SK-N-SH (cell line): ENCODE measurements at regions not wholly inside any gene's neighbourhood (a gene's known extent, or its start where the extent isn't known, plus 50 kb on each side); places are given as distances from the start of the nearest gene placed in this dataset.

Source experiments
- CTCF ChIA-PET: fragments of 300-600, 350-600 bp; formaldehyde crosslinking; extraction: SDS; loops from one replicate; lab custom pipeline; 2021; lab: Yijun Ruan, JAX
- POLR2A ChIA-PET: fragments of 350-600 bp; sonication (Branson Sonifier 250); formaldehyde crosslinking; extraction: SDS; loops from one replicate; lab custom pipeline; 2020; ENCODE audit warnings: antibody characterized with exemption, inconsistent platforms; lab: Yijun Ruan, JAX
- DNase-seq: peaks from one replicate; pipeline ENCODE4 v3.0.0; 2012
- H2AFZ ChIP-seq: fragments of 200-600 bp; sonication (generic); 2 replicates; pipeline ENCODE4 v1.8.1; 2016; ENCODE audit warnings: antibody characterized with exemption, mild to moderate bottlenecking, low read depth
- H3F3A ChIP-seq: fragments of 200-600 bp; sonication (generic); replicated peaks from 2 replicates; pipeline ENCODE3; 2016; ENCODE audit warnings: antibody characterized with exemption, mild to moderate bottlenecking; ENCODE audit not compliant: insufficient read depth
- H3K27ac ChIP-seq, 2 experiments: fragments of 200-500 bp in 1 of 2; fragments of 200-600 bp in 1 of 2; sonication (Bioruptor generic) in 1 of 2; sonication (generic), shearing (Covaris generic) in 1 of 2; 2 replicates each; pipeline versions ENCODE4 v1.5.1 to v1.6.1; 2014 to 2016; ENCODE audit warnings: low read depth in 2 of 2, inconsistent platforms in 1 of 2, low read length in 1 of 2, mild to moderate bottlenecking in 1 of 2, mixed read lengths in 1 of 2
- H3K27me3 ChIP-seq: fragments of 200-600 bp; sonication (generic), shearing (Covaris generic); 2 replicates; pipeline ENCODE4 v1.6.1; 2016; ENCODE audit warnings: mixed run types; ENCODE audit not compliant: insufficient read depth
- H3K36me3 ChIP-seq, 2 experiments: fragments of 200-500 bp in 1 of 2; fragments of 200-600 bp in 1 of 2; sonication (Bioruptor generic) in 1 of 2; sonication (generic) in 1 of 2; replicated peaks in 1 of 2; 2 replicates each; pipeline versions ENCODE3 to v1.5.1; 2014 to 2016; ENCODE audit warnings: low read length in 1 of 2, mild to moderate bottlenecking in 1 of 2; ENCODE audit not compliant: insufficient read depth in 2 of 2, control insufficient read depth in 1 of 2
- H3K4me1 ChIP-seq, 2 experiments: fragments of 200-500 bp in 1 of 2; fragments of 200-600 bp in 1 of 2; sonication (Bioruptor generic) in 1 of 2; sonication (generic), shearing (Covaris generic) in 1 of 2; 2 replicates each; pipeline versions ENCODE4 v1.5.1 to v1.6.1; 2014 to 2016; ENCODE audit warnings: low read depth in 1 of 2, low read length in 1 of 2, mixed run types in 1 of 2; ENCODE audit not compliant: insufficient read depth in 2 of 2, control insufficient read depth in 1 of 2
- H3K4me2 ChIP-seq: fragments of 200-600 bp; sonication (generic), shearing (Covaris generic); 2 replicates; pipeline ENCODE4 v1.6.1; 2017; ENCODE audit warnings: mixed run types
- H3K4me3 ChIP-seq, 2 experiments: fragments of 200-500 bp in 1 of 2; fragments of 200-600 bp in 1 of 2; sonication (Bioruptor generic) in 1 of 2; sonication (generic), shearing (Covaris generic) in 1 of 2; 2 replicates each; pipeline versions ENCODE4 v1.5.1 to v1.8.1; 2014 to 2016; ENCODE audit warnings: low read depth in 2 of 2, inconsistent platforms in 1 of 2, low read length in 1 of 2, mild to moderate bottlenecking in 1 of 2, mixed read lengths in 1 of 2, moderate library complexity in 1 of 2
- H3K79me2 ChIP-seq: fragments of 200-600 bp; sonication (generic); 2 replicates; pipeline ENCODE4 v1.8.1; 2017; ENCODE audit warnings: mild to moderate bottlenecking; ENCODE audit not compliant: insufficient read depth
- H3K9ac ChIP-seq: fragments of 200-600 bp; sonication (generic); 2 replicates; pipeline ENCODE4 v1.6.1; 2017; ENCODE audit warnings: mixed run types
- H3K9me2 ChIP-seq: fragments of 200-600 bp; sonication (generic); 2 replicates; pipeline ENCODE4 v1.6.1; 2017; ENCODE audit warnings: mixed run types
- H3K9me3 ChIP-seq: fragments of 200-600 bp; sonication (generic); 2 replicates; pipeline ENCODE4 v1.6.1; 2017; ENCODE audit warnings: mixed run types, mild to moderate bottlenecking, moderate library complexity
- H4K20me1 ChIP-seq: fragments of 200-600 bp; sonication (generic); 2 replicates; pipeline ENCODE4 v1.6.1; 2017; ENCODE audit warnings: mild to moderate bottlenecking, mixed run types; ENCODE audit not compliant: insufficient read depth
- EP300 ChIP-seq, 2 experiments: IDR thresholded peaks; 2 replicates each; pipeline versions ENCODE4 v1.4.0 to v1.6.1; 2012; ENCODE audit warnings: borderline replicate concordance in 1 of 2, low read depth in 1 of 2, low read length in 1 of 2
- FOSL2 ChIP-seq: IDR thresholded peaks from 2 replicates; pipeline ENCODE4 v1.4.0; 2012; ENCODE audit warnings: low read depth, mild to moderate bottlenecking, moderate library complexity, borderline replicate concordance
- FOXJ3 ChIP-seq: sonication (generic); formaldehyde crosslinking; IDR thresholded peaks from 2 replicates; pipeline ENCODE4 v1.5.1; 2020; ENCODE audit warnings: mild to moderate bottlenecking, missing genetic modification reagents
- FOXM1 ChIP-seq: IDR thresholded peaks from 2 replicates; pipeline ENCODE4 v1.4.0; 2012; ENCODE audit warnings: low read depth, mild to moderate bottlenecking
- GABPA ChIP-seq: IDR thresholded peaks from 2 replicates; pipeline ENCODE4 v1.4.0; 2012; ENCODE audit warnings: low read depth, mild to moderate bottlenecking
- GATA2 ChIP-seq: sonication (generic); formaldehyde crosslinking; IDR thresholded peaks from 2 replicates; pipeline ENCODE4 v1.5.0; 2020; ENCODE audit warnings: mild to moderate bottlenecking, missing genetic modification reagents
- JUND ChIP-seq: IDR thresholded peaks from 2 replicates; pipeline ENCODE4 v1.4.0; 2012
- MAX ChIP-seq: IDR thresholded peaks from 2 replicates; pipeline ENCODE4 v1.4.0; 2012; ENCODE audit warnings: low read depth
- MXI1 ChIP-seq: IDR thresholded peaks from 2 replicates; pipeline ENCODE4 v1.6.1; 2012; ENCODE audit warnings: mild to moderate bottlenecking, low read depth, low read length, improper control_type of control experiment
- NFIC ChIP-seq: IDR thresholded peaks from 2 replicates; pipeline ENCODE4 v1.4.0; 2012; ENCODE audit warnings: borderline replicate concordance
- POLR2AphosphoS5 ChIP-seq: IDR thresholded peaks from 2 replicates; pipeline ENCODE4 v1.6.1; 2012; ENCODE audit warnings: low read depth, low read length
- RFX5 ChIP-seq: IDR thresholded peaks from 2 replicates; pipeline ENCODE4 v1.6.1; 2012; ENCODE audit warnings: mild to moderate bottlenecking, improper control_type of control experiment, low read length
- RXRA ChIP-seq: IDR thresholded peaks from 2 replicates; pipeline ENCODE4 v1.4.0; 2012; ENCODE audit warnings: low read depth, mild to moderate bottlenecking, borderline replicate concordance
- SMC3 ChIP-seq: IDR thresholded peaks from 2 replicates; pipeline ENCODE4 v1.6.1; 2012; ENCODE audit warnings: low read depth, low read length, improper control_type of control experiment
- USF2 ChIP-seq: fragments of 150-350 bp; IDR thresholded peaks from 2 replicates; pipeline ENCODE4 v1.6.1; 2017; ENCODE audit warnings: antibody characterized with exemption, low read length, low read depth, borderline replicate concordance
- YY1 ChIP-seq: IDR thresholded peaks from 2 replicates; pipeline ENCODE4 v1.4.0; 2012; ENCODE audit warnings: low read depth, mild to moderate bottlenecking
- WGBS: methylation state at CpG from one replicate; pipeline ENCODE4 v1.1.6; 2017; ENCODE audit warnings: low lambda C conversion rate; 5-methylcytosine and 5-hydroxymethylcytosine counted together

- no peak for TF ChIP-seq RXRA
- no peak for TF ChIP-seq MAX
- TF ChIP-seq EP300 (IDR thresholded peaks at IDR 0.05; ENCODE audit: borderline replicate concordance in 1 of 2, low read depth in 1 of 2, low read length in 1 of 2): no peak
Measured at GRCh38 chr2:220678943-220679342, 893.2 kb downstream of the EPHA4 start (continued).

- no peaks in the 10 kb centered on the region for H3K9me2 ChIP-seq
- no peaks in the 10 kb centered on the region for H3F3A ChIP-seq
- WGBS: 0% methylated on average over 1 of the region's 1 CpG
- no peaks in the 10 kb centered on the region for H3K9me3 ChIP-seq
- no peaks in the 10 kb centered on the region for H3K27me3 ChIP-seq
- TF ChIP-seq FOXM1 (no peak), JUND (no peak), YY1 (no peak), GABPA (no peak), RFX5 (no peak)
- POLR2A ChIA-PET: no interaction called here
- no peak overlapping the region for H3K27ac ChIP-seq
- no peaks in the 10 kb centered on the region for H3K36me3 ChIP-seq
- no peak overlapping the region for H3K4me2 ChIP-seq
- H3K9ac ChIP-seq: no peak overlapping the region
- DNase-seq: no peak
- no peaks in the 10 kb centered on the region for H3K79me2 ChIP-seq
- H3K4me3 ChIP-seq: no peak overlapping the region
- H4K20me1 ChIP-seq: no peaks in the 10 kb centered on the region
- CTCF ChIA-PET: interaction anchor here (2.0 kb wide), 1 partner anchor 891 kb away, joined by 11 read pairs; the partner anchor contains the start of gene EPHA4
- no peak overlapping the region for H2AFZ ChIP-seq
- no peaks in the 10 kb centered on the region for H3K4me1 ChIP-seq
Measured at GRCh38 chr2:220682616-220683015, 889.5 kb downstream of the EPHA4 start.

GRCh38 chr2:220684099-220684498, 888.0 kb downstream of the EPHA4 start:
- no peaks in the 10 kb centered on the region for H3K36me3 ChIP-seq
- no peaks in the 10 kb centered on the region for H3K9me3 ChIP-seq

More at GRCh38 chr2:220684099-220684498, 888.0 kb downstream of the EPHA4 start:
- no peak for DNase-seq
- H2AFZ ChIP-seq: no peak overlapping the region
- WGBS: 28% methylated on average over 6 of the region's 6 CpGs
- ChIA-PET POLR2A (no interaction called here), CTCF (interaction anchor here (1.3 kb wide), 1 partner anchor 889 kb away, joined by 3 read pairs; the partner anchor contains the start of gene EPHA4)
- H3K9ac ChIP-seq: no peak overlapping the region
- no peaks in the 10 kb centered on the region for H3K4me1 ChIP-seq
- H3K27ac ChIP-seq: no peak overlapping the region
- H4K20me1 ChIP-seq: no peaks in the 10 kb centered on the region
- no peak overlapping the region for H3K4me3 ChIP-seq
- H3K9me2 ChIP-seq: no peaks in the 10 kb centered on the region
- no peak for TF ChIP-seq NFIC
- no peak for TF ChIP-seq USF2
- TF ChIP-seq RXRA: no peak
- TF ChIP-seq FOXM1: no peak
- no peak for TF ChIP-seq POLR2AphosphoS5
- TF ChIP-seq SMC3: no peak
- TF ChIP-seq FOSL2: no peak
- TF ChIP-seq MXI1: no peak
- no peak for TF ChIP-seq FOXJ3 (CRISPR knock-in tag)
- TF ChIP-seq GATA2 (CRISPR knock-in tag): no peak
- H3F3A ChIP-seq: no peaks in the 10 kb centered on the region
- H3K4me2 ChIP-seq: no peak overlapping the region
- no peaks in the 10 kb centered on the region for H3K27me3 ChIP-seq
- H3K79me2 ChIP-seq: no peaks in the 10 kb centered on the region
